Lower lobe of right lung (tissue), 2 donors: ENCODE measurements at regions not wholly inside any gene's neighbourhood (a gene's known extent, or its start where the extent isn't known, plus 50 kb on each side); places are given as distances from the start of the nearest gene placed in this dataset.

ENCODE experiments used
- ATAC-seq, 2 donors: fragments of 200-7000 bp; cut with Tn5 transposase; one replicate each; pipeline ENCODE4 v1.9.1; 2020 to 2022; ENCODE audit warnings: mild to moderate bottlenecking in 2 of 2, moderate library complexity in 2 of 2
- DNase-seq: peaks from one replicate; pipeline ENCODE4 v3.0.0-alpha.2; 2020
- H3K27ac ChIP-seq: fragments of 200-600 bp; one replicate; pipeline ENCODE4 v1.8.0; 2022
- H3K27me3 ChIP-seq: fragments of 200-600 bp; one replicate; pipeline ENCODE4 v1.8.0; 2022; ENCODE audit warnings: low read depth
- H3K36me3 ChIP-seq: fragments of 200-600 bp; one replicate; pipeline ENCODE4 v1.8.0; 2022; ENCODE audit warnings: mild to moderate bottlenecking
- H3K4me1 ChIP-seq: fragments of 200-600 bp; one replicate; pipeline ENCODE4 v1.8.0; 2022
- H3K4me3 ChIP-seq: fragments of 200-600 bp; one replicate; pipeline ENCODE4 v1.8.0; 2022; ENCODE audit warnings: mild to moderate bottlenecking
- H3K9me3 ChIP-seq: fragments of 200-600 bp; one replicate; pipeline ENCODE4 v1.8.0; 2022
- intact Hi-C: fragments of 100-400 bp; cut with DNase I; formaldehyde crosslinking; loops from one replicate; pipeline ENCODE4 v1.11.0; 2022
- TF ChIP-seq, protein P1 (sequence below): fragments of 200-600 bp; IDR thresholded peaks from one replicate; pipeline ENCODE4 v1.8.0; 2022; ENCODE audit warnings: antibody characterized with exemption, mild to moderate bottlenecking
- donor health status: DM: no; HTN: yes; CAD: no; lungs with severe emphysema.

DNA sequence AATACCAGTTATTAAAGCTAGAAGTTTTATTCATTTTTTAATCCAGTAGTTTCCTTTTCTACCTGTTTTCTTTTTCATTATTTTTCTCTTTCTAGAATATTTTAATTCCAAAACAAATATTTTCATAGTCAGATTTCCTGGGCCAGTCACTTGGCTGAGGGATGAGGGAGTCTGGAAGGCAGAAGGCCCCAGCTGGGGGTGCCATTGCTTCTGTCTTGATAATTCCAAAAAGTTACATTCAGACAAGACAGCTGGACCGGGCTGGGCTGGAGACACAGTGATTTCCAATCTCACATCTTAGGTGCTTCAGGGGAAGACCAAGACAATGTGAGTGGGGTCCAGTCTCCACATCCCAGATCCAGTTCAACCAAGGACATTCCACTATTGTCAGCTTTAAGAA, 263.5 kb downstream of the TMA16 start:
- no peak for ATAC-seq
- intact Hi-C loops = no loop called here

DNA sequence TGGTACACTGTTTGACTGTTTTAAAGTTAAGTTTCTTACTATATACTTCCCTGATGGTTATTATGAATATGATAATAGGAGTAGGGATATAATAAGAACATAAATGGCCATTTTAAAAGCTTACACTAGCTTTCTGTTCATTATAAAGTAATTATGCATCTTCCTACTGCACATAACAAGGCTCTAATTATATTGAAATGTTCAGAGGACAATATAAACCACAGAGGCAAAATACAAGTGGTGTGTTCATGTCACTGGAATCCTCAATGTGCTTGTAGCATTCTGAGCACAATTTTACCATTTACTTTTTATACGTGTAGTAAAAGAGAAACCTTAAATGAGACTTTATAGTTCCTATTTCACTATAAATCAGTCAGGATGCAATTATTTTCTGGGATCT, 268.3 kb downstream of the TMA16 start:
- Histone ChIP-seq H3K27me3 (no peaks in the 10 kb centered on the region), H3K4me3 (no peak overlapping the region), H3K36me3 (no peaks in the 10 kb centered on the region), H3K9me3 (no peaks in the 10 kb centered on the region), H3K4me1 (no peaks in the 10 kb centered on the region), H3K27ac (no peak overlapping the region)
- intact Hi-C loops = no loop called here
- TF ChIP-seq, protein P1, sequence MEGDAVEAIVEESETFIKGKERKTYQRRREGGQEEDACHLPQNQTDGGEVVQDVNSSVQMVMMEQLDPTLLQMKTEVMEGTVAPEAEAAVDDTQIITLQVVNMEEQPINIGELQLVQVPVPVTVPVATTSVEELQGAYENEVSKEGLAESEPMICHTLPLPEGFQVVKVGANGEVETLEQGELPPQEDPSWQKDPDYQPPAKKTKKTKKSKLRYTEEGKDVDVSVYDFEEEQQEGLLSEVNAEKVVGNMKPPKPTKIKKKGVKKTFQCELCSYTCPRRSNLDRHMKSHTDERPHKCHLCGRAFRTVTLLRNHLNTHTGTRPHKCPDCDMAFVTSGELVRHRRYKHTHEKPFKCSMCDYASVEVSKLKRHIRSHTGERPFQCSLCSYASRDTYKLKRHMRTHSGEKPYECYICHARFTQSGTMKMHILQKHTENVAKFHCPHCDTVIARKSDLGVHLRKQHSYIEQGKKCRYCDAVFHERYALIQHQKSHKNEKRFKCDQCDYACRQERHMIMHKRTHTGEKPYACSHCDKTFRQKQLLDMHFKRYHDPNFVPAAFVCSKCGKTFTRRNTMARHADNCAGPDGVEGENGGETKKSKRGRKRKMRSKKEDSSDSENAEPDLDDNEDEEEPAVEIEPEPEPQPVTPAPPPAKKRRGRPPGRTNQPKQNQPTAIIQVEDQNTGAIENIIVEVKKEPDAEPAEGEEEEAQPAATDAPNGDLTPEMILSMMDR = no peak
- DNase-seq (no peak), ATAC-seq (no peak)

More for the DNA sequence above, 263.5 kb downstream of the TMA16 start:
- Histone ChIP-seq H3K4me3 (no peak overlapping the region), H3K27me3 (no peaks in the 10 kb centered on the region), H3K36me3 (no peaks in the 10 kb centered on the region), H3K4me1 (no peaks in the 10 kb centered on the region), H3K9me3 (no peaks in the 10 kb centered on the region), H3K27ac (no peak overlapping the region)
- TF ChIP-seq, protein P1 = no peak
- DNase-seq = no peak

DNA sequence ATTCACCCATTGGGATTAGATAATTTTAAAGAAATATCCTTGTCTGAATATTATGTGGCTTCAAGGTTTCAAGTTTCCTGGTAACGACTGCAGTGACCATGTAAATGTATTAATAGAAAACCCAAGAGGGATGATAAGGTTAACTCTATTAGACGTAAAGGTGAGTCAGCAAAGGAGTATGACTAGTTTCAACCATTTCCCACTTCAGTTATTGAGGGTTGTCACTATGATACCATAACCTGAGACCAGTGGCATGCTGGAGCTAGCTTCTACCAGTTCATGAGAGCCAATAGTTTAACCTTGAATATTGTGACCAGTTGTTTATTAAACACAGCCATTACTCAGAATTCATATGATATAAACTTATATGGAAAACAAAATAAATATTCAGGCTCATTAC, 270.1 kb downstream of the TMA16 start:
- DNase-seq (no peak), ATAC-seq (no peak)
- Histone ChIP-seq H3K36me3 (no peaks in the 10 kb centered on the region), H3K4me1 (no peaks in the 10 kb centered on the region), H3K9me3 (no peaks in the 10 kb centered on the region), H3K27me3 (no peaks in the 10 kb centered on the region), H3K4me3 (no peak overlapping the region), H3K27ac (no peak overlapping the region)
- TF ChIP-seq, protein P1 = no peak
- intact Hi-C loops = no loop called here

DNA sequence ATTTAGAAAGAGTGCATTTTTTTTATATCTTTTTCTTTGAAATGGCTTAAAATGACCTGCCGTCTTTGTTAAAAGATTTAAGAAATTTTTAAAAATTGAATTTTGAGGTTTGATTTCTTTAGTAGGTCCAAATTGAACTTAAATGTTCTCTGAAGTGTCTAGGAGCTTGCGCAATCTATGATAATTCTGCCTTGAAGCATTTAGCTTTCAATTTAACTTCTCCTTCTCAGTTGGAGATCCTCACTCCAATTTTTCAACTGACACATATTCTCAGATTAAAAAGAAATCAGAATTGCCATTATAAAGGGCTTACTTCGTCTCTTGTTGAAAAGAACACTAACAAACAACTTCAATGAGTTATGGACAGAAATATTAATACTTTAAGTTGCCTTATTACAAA, 273.5 kb downstream of the TMA16 start:
- no peaks in the 10 kb centered on the region for H3K36me3 ChIP-seq
- no peak for ATAC-seq
- no peaks in the 10 kb centered on the region for H3K4me1 ChIP-seq
- H3K27ac ChIP-seq = no peak overlapping the region
- no peak overlapping the region for H3K4me3 ChIP-seq
- TF ChIP-seq, protein P1 = no peak
- no peaks in the 10 kb centered on the region for H3K9me3 ChIP-seq
- H3K27me3 ChIP-seq = no peaks in the 10 kb centered on the region
- intact Hi-C loops = no loop called here
- DNase-seq = no peak

DNA sequence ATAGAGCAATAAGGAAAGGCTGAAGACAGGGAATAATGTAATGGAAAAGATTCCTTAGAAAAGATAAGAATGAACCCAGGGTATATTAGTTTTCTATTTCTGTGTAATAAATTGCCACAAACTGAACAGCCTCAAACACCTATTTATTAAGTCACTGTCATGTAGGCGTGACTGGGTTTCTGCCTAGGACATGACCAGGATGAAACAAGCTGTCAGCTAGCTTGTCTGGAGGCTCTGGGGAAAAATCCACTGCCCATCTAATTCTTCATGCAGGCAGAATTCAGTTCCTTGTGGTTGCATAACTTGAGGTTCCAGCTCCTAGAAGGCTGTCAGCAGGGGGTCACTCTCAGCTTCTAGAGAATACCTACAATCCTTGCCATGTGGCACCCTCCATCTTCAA, 277.7 kb downstream of the TMA16 start:
- ATAC-seq = no peak

More for the DNA sequence above, 277.7 kb downstream of the TMA16 start:
- Histone ChIP-seq H3K27ac (no peak overlapping the region), H3K4me3 (no peak overlapping the region), H3K27me3 (no peaks in the 10 kb centered on the region), H3K4me1 (no peaks in the 10 kb centered on the region), H3K9me3 (no peaks in the 10 kb centered on the region), H3K36me3 (no peaks in the 10 kb centered on the region)
- intact Hi-C loops = no loop called here
- TF ChIP-seq, protein P1 = no peak
- no peak for DNase-seq
